ENCODE measurements at regions not wholly inside any gene's neighbourhood (a gene's known extent, or its start where the extent isn't known, plus 50 kb on each side); places are given as distances from the start of the nearest gene placed in this dataset.

DNA sequence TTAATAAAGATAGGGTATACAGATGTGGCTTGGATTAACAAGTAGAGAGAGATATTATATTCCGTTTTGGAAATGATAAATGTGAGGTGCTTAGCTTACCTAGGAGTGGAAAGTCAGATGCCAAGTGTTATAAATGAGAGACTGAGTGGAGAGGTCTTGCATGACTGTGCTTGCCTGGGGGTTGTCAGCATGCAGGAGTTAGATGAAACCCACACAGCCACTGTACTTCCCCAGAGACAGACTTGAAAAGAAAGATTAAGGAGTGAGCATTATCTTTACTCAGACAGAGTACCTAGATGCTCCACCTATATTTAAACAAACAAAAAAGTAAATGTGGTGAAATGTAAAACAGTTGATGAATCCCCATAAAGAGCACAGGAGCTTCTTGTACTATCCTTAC lies 482.7 kb downstream of the RIT2 start:
- Histone ChIP-seq H3K4me3 (ENCODE audit: low read depth, low read length) (no peak overlapping the region), H3K4me1 (ENCODE audit: control insufficient read depth, insufficient read depth, low read length) (no peaks in the 10 kb centered on the region), H3K27me3 (ENCODE audit: control insufficient read depth, insufficient read depth, low read length) (no peaks in the 10 kb centered on the region), H3K36me3 (ENCODE audit: control insufficient read depth, insufficient read depth, low read length) (no peaks in the 10 kb centered on the region), H3K9me3 (ENCODE audit: control insufficient read depth, insufficient read depth, low read length) (no peaks in the 10 kb centered on the region), H3K27ac (ENCODE audit: low read depth, low read length) (no peak overlapping the region)
- no peak for DNase-seq (ENCODE audit: low read depth in 4 of 6, low spot score in 6 of 6)
- WGBS (ENCODE audit: insufficient coverage), result 70% methylated on average over 1 of the region's 1 CpG

DNA sequence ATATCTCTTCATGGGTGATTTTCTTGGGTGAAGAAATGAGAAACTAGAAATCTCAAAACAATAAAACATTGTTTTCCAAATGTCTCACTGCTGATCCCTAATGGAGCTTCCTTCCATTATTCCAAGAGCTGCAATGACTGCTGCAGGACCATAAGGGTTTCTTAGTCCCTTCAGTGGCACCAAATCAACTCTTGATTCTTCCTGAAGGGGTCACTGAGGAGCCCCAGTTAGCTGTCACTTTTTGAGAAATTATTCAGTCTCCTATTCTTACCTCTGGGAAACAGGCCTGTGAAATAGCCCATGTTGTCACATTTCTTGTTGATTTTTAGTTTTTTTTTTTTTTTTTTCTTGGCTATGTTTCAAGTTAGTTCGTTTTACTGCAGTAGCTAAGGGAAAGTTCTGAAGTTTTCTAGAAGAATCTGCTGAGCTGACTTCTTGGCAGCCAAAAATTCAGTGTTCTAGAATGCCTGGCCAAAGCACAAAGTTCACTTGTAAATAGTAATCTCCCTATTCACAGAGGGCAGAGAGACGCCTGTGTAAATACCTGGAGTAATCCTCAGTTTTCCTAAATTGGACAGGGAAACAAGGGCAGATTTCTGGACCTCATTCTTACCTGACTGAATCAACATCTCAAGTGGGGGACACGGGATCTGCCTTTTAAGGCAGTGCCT lies 480.0 kb downstream of the RIT2 start:
- Histone ChIP-seq H3K4me3 (ENCODE audit: low read depth, low read length) (no peak overlapping the region), H3K36me3 (ENCODE audit: control insufficient read depth, insufficient read depth, low read length) (no peaks in the 10 kb centered on the region), H3K27me3 (ENCODE audit: control insufficient read depth, insufficient read depth, low read length) (no peaks in the 10 kb centered on the region), H3K4me1 (ENCODE audit: control insufficient read depth, insufficient read depth, low read length) (no peaks in the 10 kb centered on the region), H3K9me3 (ENCODE audit: control insufficient read depth, insufficient read depth, low read length) (no peaks in the 10 kb centered on the region), H3K27ac (ENCODE audit: low read depth, low read length) (no peak overlapping the region)
- peak in 1 of 6 donors; percentile 11 for DNase-seq (ENCODE audit: low read depth in 4 of 6, low spot score in 6 of 6)
- WGBS (ENCODE audit: insufficient coverage), result 100% methylated on average over 1 of the region's 3 CpGs

DNA sequence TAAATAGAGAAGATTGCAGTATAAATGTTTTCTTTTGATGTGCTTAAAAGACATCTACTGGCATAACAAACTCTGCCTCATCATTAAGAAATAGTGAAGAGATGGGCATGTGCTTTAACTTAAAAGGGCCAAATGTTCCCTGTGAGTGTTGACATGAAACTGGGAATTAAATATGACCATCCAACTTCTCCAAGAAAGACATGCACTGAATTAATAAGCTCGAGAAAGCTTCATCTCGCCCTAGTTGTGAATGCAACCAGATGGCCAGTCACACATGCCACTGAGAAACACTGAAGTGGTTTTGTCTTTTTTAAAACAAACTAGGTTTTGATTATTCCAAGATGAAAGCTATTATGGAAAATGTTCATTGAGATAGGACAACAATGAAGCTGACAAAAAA lies 479.2 kb downstream of the RIT2 start:
- Histone ChIP-seq H3K9me3 (ENCODE audit: control insufficient read depth, insufficient read depth, low read length) (no peaks in the 10 kb centered on the region), H3K27ac (ENCODE audit: low read depth, low read length) (no peak overlapping the region), H3K36me3 (ENCODE audit: control insufficient read depth, insufficient read depth, low read length) (no peaks in the 10 kb centered on the region), H3K4me3 (ENCODE audit: low read depth, low read length) (no peak overlapping the region), H3K27me3 (ENCODE audit: control insufficient read depth, insufficient read depth, low read length) (no peaks in the 10 kb centered on the region), H3K4me1 (ENCODE audit: control insufficient read depth, insufficient read depth, low read length) (no peaks in the 10 kb centered on the region)
- WGBS (ENCODE audit: insufficient coverage), result no CpG with 5 or more reads among the region's 2 CpGs
- peak in 1 of 6 donors; percentile 76 for DNase-seq (ENCODE audit: low read depth in 4 of 6, low spot score in 6 of 6)

DNA sequence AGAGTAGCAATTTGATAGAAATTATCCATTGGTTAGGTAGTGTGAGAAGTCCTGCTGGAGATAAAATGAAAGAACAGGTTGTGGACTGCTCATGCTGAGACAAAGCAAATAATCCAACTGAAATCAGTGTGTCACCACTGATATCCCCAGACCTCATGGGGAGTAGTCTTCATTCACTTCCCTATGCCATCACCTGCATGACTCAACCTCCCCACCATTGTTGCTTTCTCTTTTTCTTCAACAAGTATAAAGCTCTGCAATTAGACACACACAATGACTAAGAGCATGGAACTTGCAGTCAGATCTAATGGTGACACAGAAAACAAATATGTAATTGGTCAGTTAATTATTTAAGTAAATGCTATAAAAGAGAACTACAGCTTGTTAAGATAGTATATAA lies 475.3 kb downstream of the RIT2 start:
- Histone ChIP-seq H3K27ac (ENCODE audit: low read depth, low read length) (no peak overlapping the region), H3K4me3 (ENCODE audit: low read depth, low read length) (no peak overlapping the region)
- DNase-seq (ENCODE audit: low read depth in 4 of 6, low spot score in 6 of 6), result no peak

DNA sequence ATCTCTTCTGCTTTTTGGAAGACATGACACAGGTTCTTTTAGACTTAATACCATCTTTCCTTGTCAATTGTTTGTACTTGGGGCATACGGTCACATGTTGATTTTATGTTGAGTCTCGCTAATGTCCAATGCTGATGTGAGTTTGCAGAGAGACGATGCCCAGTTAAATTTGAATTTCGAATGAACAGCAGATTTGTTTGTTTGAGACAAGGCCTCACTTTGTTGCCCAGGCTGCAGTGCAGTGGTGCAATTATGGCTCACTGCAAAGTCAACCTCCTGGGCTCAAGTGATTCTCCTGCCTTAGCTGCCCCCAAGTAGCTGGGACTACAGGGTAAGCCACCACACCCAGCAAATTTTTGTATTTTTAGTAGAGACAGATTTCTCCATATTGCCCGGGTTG lies 473.5 kb downstream of the RIT2 start:
- Histone ChIP-seq H3K9me3 (ENCODE audit: control insufficient read depth, insufficient read depth, low read length) (no peaks in the 10 kb centered on the region), H3K27ac (ENCODE audit: low read depth, low read length) (no peak overlapping the region), H3K4me3 (ENCODE audit: low read depth, low read length) (no peak overlapping the region), H3K27me3 (ENCODE audit: control insufficient read depth, insufficient read depth, low read length) (no peaks in the 10 kb centered on the region), H3K36me3 (ENCODE audit: control insufficient read depth, insufficient read depth, low read length) (no peaks in the 10 kb centered on the region), H3K4me1 (ENCODE audit: control insufficient read depth, insufficient read depth, low read length) (no peaks in the 10 kb centered on the region)
- no peak for DNase-seq (ENCODE audit: low read depth in 4 of 6, low spot score in 6 of 6)
- 100% methylated on average over 1 of the region's 5 CpGs for WGBS (ENCODE audit: insufficient coverage)

More for the DNA sequence above, 475.3 kb downstream of the RIT2 start:
- no peaks in the 10 kb centered on the region for H3K27me3 ChIP-seq (ENCODE audit: control insufficient read depth, insufficient read depth, low read length)
- no peaks in the 10 kb centered on the region for H3K36me3 ChIP-seq (ENCODE audit: control insufficient read depth, insufficient read depth, low read length)
- H3K4me1 ChIP-seq (ENCODE audit: control insufficient read depth, insufficient read depth, low read length), result no peaks in the 10 kb centered on the region
- H3K9me3 ChIP-seq (ENCODE audit: control insufficient read depth, insufficient read depth, low read length), result no peaks in the 10 kb centered on the region

DNA sequence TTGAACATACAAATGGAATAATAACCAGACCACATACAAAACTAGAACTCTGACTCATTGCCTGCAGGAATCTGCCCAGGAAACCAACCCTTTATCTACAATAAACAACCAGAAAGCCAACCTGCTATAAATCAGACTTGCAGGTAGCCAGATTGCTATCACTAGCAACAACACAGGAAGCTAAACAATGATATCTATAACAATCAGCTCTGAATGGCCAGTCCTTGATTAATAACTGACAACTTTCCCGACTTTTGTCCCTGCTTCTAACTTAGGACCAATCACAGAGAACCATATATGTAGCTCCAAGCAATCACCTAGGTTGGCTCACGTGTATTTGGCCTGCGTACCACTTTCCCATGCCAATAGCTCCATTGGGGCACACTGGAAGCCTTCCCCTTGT lies 470.8 kb downstream of the RIT2 start:
- no peak for DNase-seq (ENCODE audit: low read depth in 4 of 6, low spot score in 6 of 6)
- no peak overlapping the region for H3K27ac ChIP-seq (ENCODE audit: low read depth, low read length)
- WGBS (ENCODE audit: insufficient coverage), result 57% methylated on average over 3 of the region's 3 CpGs

DNA sequence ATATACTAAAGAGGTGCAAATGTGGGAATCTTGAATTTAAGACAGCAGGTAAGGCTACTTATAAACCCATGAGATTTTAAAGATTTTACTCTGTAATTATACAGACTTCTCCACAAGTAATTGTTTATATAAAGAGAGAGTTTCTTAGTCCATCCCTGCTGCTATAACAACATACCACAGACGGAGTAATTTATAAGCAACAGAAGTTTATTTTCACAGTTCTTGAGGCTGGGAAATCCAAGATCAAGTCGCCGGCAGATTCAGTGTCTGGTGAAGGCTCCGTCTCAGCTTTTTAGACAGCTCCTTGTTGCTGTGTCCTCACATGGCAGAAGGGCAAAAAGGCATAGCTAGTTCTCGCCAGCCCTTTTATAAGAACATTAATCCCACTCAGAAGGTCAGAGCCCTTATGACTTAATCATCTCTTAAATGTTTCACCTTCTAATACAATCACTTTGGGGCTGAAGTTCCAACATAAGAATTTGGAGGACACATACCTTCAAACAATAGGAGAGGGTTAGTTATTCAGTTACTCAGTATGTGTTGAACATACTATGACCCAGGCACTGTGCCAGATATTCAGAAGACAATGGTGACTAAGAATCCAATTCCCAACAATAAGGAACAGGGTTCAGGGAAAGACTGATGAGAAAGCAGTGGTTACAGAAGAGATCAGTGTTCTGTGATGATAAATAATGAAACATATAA lies 466.0 kb downstream of the RIT2 start:
- no peak overlapping the region for H3K4me3 ChIP-seq (ENCODE audit: low read depth, low read length)
- H3K36me3 ChIP-seq (ENCODE audit: control insufficient read depth, insufficient read depth, low read length), result no peaks in the 10 kb centered on the region
- no peak overlapping the region for H3K27ac ChIP-seq (ENCODE audit: low read depth, low read length)
- H3K9me3 ChIP-seq (ENCODE audit: control insufficient read depth, insufficient read depth, low read length), result peaks cover 2% of the 10 kb centered on the region
- no peaks in the 10 kb centered on the region for H3K4me1 ChIP-seq (ENCODE audit: control insufficient read depth, insufficient read depth, low read length)
- DNase-seq (ENCODE audit: low read depth in 4 of 6, low spot score in 6 of 6), result peak in 1 of 6 donors; percentile 66
- WGBS (ENCODE audit: insufficient coverage), result 86% methylated on average over 5 of the region's 5 CpGs
- no peaks in the 10 kb centered on the region for H3K27me3 ChIP-seq (ENCODE audit: control insufficient read depth, insufficient read depth, low read length)

More for the DNA sequence above, 470.8 kb downstream of the RIT2 start:
- no peaks in the 10 kb centered on the region for H3K9me3 ChIP-seq (ENCODE audit: control insufficient read depth, insufficient read depth, low read length)
- no peaks in the 10 kb centered on the region for H3K27me3 ChIP-seq (ENCODE audit: control insufficient read depth, insufficient read depth, low read length)
- no peaks in the 10 kb centered on the region for H3K4me1 ChIP-seq (ENCODE audit: control insufficient read depth, insufficient read depth, low read length)
- H3K4me3 ChIP-seq (ENCODE audit: low read depth, low read length), result no peak overlapping the region
- H3K36me3 ChIP-seq (ENCODE audit: control insufficient read depth, insufficient read depth, low read length), result no peaks in the 10 kb centered on the region

DNA sequence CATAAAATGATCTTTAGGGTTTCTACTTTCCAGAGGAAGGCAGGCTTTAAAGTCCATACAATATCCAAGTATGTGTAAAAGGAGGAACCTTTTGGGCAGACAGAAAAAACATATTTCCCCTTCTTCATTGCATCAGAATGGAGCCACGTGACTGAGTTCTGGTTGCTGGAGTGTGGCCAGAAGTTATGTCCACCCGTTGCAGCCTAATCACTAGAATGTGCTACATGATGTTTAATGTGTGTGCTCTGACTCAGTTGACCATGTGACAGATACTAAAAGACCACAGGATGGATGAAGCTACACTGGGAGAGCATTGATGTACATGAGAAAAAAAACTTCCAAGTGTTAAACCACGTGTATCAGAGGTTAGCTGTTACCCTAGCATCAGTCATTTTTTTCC lies 460.9 kb downstream of the RIT2 start:
- no peaks in the 10 kb centered on the region for H3K36me3 ChIP-seq (ENCODE audit: control insufficient read depth, insufficient read depth, low read length)
- no peaks in the 10 kb centered on the region for H3K4me1 ChIP-seq (ENCODE audit: control insufficient read depth, insufficient read depth, low read length)
- peaks cover 2% of the 10 kb centered on the region for H3K9me3 ChIP-seq (ENCODE audit: control insufficient read depth, insufficient read depth, low read length)
- WGBS (ENCODE audit: insufficient coverage), result 84% methylated on average over 2 of the region's 3 CpGs
- H3K27me3 ChIP-seq (ENCODE audit: control insufficient read depth, insufficient read depth, low read length), result no peaks in the 10 kb centered on the region
- no peak for DNase-seq (ENCODE audit: low read depth in 4 of 6, low spot score in 6 of 6)
- H3K27ac ChIP-seq (ENCODE audit: low read depth, low read length), result no peak overlapping the region
- H3K4me3 ChIP-seq (ENCODE audit: low read depth, low read length), result no peak overlapping the region

DNA sequence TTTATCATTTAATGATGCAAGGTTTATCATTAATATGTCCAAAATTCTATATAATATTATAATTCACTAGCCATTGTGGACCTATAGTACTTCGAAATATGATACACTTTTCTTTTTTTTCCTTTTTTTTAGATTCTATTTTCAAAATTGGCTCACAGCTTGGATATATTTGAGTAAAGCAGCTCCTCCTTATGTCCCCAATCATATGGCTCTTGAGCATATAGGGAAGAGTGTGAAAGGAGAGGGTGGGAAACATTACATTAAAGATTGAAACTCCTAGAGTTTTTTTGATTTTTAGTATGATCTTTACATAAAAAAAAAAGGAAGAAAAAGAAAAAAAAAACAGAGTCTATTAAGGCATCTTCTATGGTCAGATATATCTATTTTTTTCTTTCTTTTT lies 457.9 kb downstream of the RIT2 start:
- no CpG with 5 or more reads among the region's 1 CpG for WGBS (ENCODE audit: insufficient coverage)
- no peaks in the 10 kb centered on the region for H3K27me3 ChIP-seq (ENCODE audit: control insufficient read depth, insufficient read depth, low read length)
- no peak overlapping the region for H3K4me3 ChIP-seq (ENCODE audit: low read depth, low read length)
- H3K9me3 ChIP-seq (ENCODE audit: control insufficient read depth, insufficient read depth, low read length), result peaks cover 2% of the 10 kb centered on the region
- H3K36me3 ChIP-seq (ENCODE audit: control insufficient read depth, insufficient read depth, low read length), result no peaks in the 10 kb centered on the region
- no peaks in the 10 kb centered on the region for H3K4me1 ChIP-seq (ENCODE audit: control insufficient read depth, insufficient read depth, low read length)
- DNase-seq (ENCODE audit: low read depth in 4 of 6, low spot score in 6 of 6), result peak in 1 of 6 donors; percentile 80
- H3K27ac ChIP-seq (ENCODE audit: low read depth, low read length), result no peak overlapping the region

DNA sequence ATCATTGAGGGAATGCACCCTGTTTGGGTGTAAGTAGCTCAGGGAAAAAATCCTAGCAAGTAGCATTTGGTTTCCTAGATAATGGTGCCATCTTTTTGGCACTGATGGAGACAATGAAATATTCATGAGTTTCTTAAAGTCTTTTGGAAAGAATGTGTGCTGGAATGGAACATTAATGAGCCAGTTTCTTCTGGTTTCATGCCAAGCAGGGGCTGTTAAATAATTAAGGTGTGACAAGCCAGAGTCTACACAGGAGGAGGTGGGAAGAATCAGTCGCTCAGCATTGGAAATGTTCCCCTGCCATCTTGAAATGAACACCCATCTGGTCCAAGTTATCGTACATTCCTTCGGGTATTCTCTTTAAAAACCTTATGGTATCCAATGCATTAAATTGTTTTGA lies 457.3 kb downstream of the RIT2 start:
- Histone ChIP-seq H3K9me3 (ENCODE audit: control insufficient read depth, insufficient read depth, low read length) (no peaks in the 10 kb centered on the region), H3K4me1 (ENCODE audit: control insufficient read depth, insufficient read depth, low read length) (no peaks in the 10 kb centered on the region), H3K36me3 (ENCODE audit: control insufficient read depth, insufficient read depth, low read length) (no peaks in the 10 kb centered on the region), H3K27me3 (ENCODE audit: control insufficient read depth, insufficient read depth, low read length) (no peaks in the 10 kb centered on the region), H3K4me3 (ENCODE audit: low read depth, low read length) (no peak overlapping the region), H3K27ac (ENCODE audit: low read depth, low read length) (no peak overlapping the region)
- WGBS (ENCODE audit: insufficient coverage), result no CpG with 5 or more reads among the region's 3 CpGs
- peak in 2 of 6 donors; percentile 68 to 94 for DNase-seq (ENCODE audit: low read depth in 4 of 6, low spot score in 6 of 6)
